Activated CD8-positive, alpha-beta memory T cell treated with anti-CD3 and anti-CD28 coated beads, Interleukin-2, amount 50 U/mL, for 48 hours (primary cell): ENCODE measurements at regions not wholly inside any gene's neighbourhood (a gene's known extent, or its start where the extent isn't known, plus 50 kb on each side); places are given as distances from the start of the nearest gene placed in this dataset.
A peak's percentile ranks its signal among the peaks of the same experiment; 100 is the strongest.
"Not testable (repeated sequence)": the region's sequence is repeated elsewhere in the genome, so short reads cannot be mapped to it uniquely, and the experiment has no call there.

Experiments used
- DNase-seq: peaks from one replicate; pipeline ENCODE4 v3.0.0-alpha.2; 2020

- no peak for DNase-seq
Measured at GRCh38 chr21:41630917-41631316, 123.0 kb upstream of the TMPRSS2 start.

GRCh38 chr21:41630249-41630648 lies 122.3 kb upstream of the TMPRSS2 start:
- DNase-seq = no peak

GRCh38 chr21:41628256-41628655 lies 120.3 kb upstream of the TMPRSS2 start:
- no peak for DNase-seq

- no peak for DNase-seq
Measured at GRCh38 chr21:41627428-41627827, 119.5 kb upstream of the TMPRSS2 start.

GRCh38 chr21:41626021-41626420 lies 118.1 kb upstream of the TMPRSS2 start:
- DNase-seq = no peak

GRCh38 chr21:41625428-41625827 lies 117.5 kb upstream of the TMPRSS2 start:
- DNase-seq = no peak

GRCh38 chr21:41624674-41625310 lies 116.8 kb upstream of the TMPRSS2 start:
- DNase-seq = no peak

GRCh38 chr21:41623945-41624344 lies 116.0 kb upstream of the TMPRSS2 start:
- DNase-seq = no peak

- peak; percentile 72 for DNase-seq
Measured at GRCh38 chr21:41622831-41623548, 115.0 kb upstream of the TMPRSS2 start.

- DNase-seq = no peak
Measured at GRCh38 chr21:41622201-41622600, 114.2 kb upstream of the TMPRSS2 start.

- DNase-seq = no peak
Measured at GRCh38 chr21:41621513-41621912, 113.6 kb upstream of the TMPRSS2 start.

- no peak for DNase-seq
Measured at GRCh38 chr21:41620982-41621381, 113.0 kb upstream of the TMPRSS2 start.

GRCh38 chr21:41620541-41620940 lies 112.6 kb upstream of the TMPRSS2 start:
- DNase-seq = no peak

GRCh38 chr21:41616031-41616591 lies 108.2 kb upstream of the TMPRSS2 start:
- DNase-seq = no peak

GRCh38 chr21:41615613-41616012 lies 107.7 kb upstream of the TMPRSS2 start:
- DNase-seq = no peak

- DNase-seq = no peak
Measured at GRCh38 chr21:41614511-41614910, 106.6 kb upstream of the TMPRSS2 start.

- DNase-seq = no peak
Measured at GRCh38 chr21:41613533-41613909, 105.6 kb upstream of the TMPRSS2 start.

GRCh38 chr21:41612674-41613532 lies 104.9 kb upstream of the TMPRSS2 start:
- DNase-seq = peak; percentile 67

- DNase-seq = no peak
Measured at GRCh38 chr21:41611966-41612606, 104.1 kb upstream of the TMPRSS2 start.

- no peak for DNase-seq
Measured at GRCh38 chr21:41611441-41611840, 103.5 kb upstream of the TMPRSS2 start.

GRCh38 chr21:41610840-41611115 lies 102.8 kb upstream of the TMPRSS2 start:
- not testable (repeated sequence) for DNase-seq

GRCh38 chr21:41610042-41610839 lies 102.3 kb upstream of the TMPRSS2 start:
- DNase-seq = peak; percentile 57
